ENCODE measurements at regions not wholly inside any gene's neighbourhood (a gene's known extent, or its start where the extent isn't known, plus 50 kb on each side); places are given as distances from the start of the nearest gene placed in this dataset.

DNA sequence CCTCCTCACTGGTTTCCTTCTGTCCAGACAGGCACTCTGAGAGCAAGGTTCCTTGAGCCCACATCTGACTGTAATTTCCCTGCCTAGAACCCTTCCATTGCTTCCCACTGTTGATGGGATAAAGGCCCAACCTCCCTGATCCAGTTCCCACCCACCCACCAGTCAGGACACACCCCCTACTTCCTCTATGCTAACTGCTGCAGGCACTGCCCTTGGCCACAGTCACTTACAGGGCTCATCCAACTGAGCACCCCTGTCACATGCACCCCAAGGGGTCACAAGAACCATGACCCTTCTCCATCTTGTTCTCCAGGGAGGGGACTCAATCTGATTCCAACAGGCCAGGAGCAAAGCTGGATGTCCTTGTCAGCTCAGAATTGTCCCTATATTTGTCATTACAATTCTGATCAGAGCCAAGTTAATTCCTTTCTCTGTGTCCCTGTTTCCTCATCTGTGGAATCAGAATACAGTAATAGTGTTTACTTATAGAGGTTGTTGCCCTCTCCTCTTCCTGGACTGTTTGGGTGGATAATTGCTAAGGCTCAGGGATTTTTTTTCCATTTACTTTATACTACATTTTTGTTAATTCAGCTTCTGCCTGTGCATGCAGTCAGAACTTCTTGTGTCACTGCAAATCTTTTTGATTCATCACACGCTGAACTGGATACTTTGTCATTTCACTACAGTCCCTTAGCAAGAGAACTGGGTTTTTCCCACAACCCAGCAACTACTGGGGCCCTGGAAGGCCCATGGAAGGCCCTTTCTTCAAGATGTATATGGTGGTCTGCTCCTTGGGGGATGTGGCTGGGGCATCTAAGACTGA is 105.6 kb upstream of the MAMLD1 start:
- TF ChIP-seq EGR1 (IDR thresholded peaks at IDR 0.05; ENCODE audit: low read depth in 2 of 2) (no peak), ZBTB33 (IDR thresholded peaks at IDR 0.05) (no peak), YY1 (IDR thresholded peaks at IDR 0.05) (no peak), ATF3 (IDR thresholded peaks at IDR 0.05) (no peak), RAD21 (IDR thresholded peaks at IDR 0.05) (no peak), JUND (IDR thresholded peaks at IDR 0.05) (no peak)
- TF ChIP-seq, protein P1, sequence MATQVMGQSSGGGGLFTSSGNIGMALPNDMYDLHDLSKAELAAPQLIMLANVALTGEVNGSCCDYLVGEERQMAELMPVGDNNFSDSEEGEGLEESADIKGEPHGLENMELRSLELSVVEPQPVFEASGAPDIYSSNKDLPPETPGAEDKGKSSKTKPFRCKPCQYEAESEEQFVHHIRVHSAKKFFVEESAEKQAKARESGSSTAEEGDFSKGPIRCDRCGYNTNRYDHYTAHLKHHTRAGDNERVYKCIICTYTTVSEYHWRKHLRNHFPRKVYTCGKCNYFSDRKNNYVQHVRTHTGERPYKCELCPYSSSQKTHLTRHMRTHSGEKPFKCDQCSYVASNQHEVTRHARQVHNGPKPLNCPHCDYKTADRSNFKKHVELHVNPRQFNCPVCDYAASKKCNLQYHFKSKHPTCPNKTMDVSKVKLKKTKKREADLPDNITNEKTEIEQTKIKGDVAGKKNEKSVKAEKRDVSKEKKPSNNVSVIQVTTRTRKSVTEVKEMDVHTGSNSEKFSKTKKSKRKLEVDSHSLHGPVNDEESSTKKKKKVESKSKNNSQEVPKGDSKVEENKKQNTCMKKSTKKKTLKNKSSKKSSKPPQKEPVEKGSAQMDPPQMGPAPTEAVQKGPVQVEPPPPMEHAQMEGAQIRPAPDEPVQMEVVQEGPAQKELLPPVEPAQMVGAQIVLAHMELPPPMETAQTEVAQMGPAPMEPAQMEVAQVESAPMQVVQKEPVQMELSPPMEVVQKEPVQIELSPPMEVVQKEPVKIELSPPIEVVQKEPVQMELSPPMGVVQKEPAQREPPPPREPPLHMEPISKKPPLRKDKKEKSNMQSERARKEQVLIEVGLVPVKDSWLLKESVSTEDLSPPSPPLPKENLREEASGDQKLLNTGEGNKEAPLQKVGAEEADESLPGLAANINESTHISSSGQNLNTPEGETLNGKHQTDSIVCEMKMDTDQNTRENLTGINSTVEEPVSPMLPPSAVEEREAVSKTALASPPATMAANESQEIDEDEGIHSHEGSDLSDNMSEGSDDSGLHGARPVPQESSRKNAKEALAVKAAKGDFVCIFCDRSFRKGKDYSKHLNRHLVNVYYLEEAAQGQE (IDR thresholded peaks at IDR 0.05): no peak
- TF ChIP-seq, protein P2, sequence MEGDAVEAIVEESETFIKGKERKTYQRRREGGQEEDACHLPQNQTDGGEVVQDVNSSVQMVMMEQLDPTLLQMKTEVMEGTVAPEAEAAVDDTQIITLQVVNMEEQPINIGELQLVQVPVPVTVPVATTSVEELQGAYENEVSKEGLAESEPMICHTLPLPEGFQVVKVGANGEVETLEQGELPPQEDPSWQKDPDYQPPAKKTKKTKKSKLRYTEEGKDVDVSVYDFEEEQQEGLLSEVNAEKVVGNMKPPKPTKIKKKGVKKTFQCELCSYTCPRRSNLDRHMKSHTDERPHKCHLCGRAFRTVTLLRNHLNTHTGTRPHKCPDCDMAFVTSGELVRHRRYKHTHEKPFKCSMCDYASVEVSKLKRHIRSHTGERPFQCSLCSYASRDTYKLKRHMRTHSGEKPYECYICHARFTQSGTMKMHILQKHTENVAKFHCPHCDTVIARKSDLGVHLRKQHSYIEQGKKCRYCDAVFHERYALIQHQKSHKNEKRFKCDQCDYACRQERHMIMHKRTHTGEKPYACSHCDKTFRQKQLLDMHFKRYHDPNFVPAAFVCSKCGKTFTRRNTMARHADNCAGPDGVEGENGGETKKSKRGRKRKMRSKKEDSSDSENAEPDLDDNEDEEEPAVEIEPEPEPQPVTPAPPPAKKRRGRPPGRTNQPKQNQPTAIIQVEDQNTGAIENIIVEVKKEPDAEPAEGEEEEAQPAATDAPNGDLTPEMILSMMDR (IDR thresholded peaks at IDR 0.05; ENCODE audit: low read depth, low read length, missing input control): no peak
